ENCODE measurements at regions not wholly inside any gene's neighbourhood (a gene's known extent, or its start where the extent isn't known, plus 50 kb on each side); places are given as distances from the start of the nearest gene placed in this dataset.

- DNase-seq (ENCODE audit: extremely low spot score, unreplicated experiment): no peak
- no peaks in the 10 kb centered on the region for H3K27me3 Mint-ChIP-seq (ENCODE audit: unreplicated experiment)
- no peak overlapping the region for H3K4me3 Mint-ChIP-seq (ENCODE audit: unreplicated experiment)
- no peak overlapping the region for H3K27ac Mint-ChIP-seq (ENCODE audit: unreplicated experiment)
- H3K9me3 Mint-ChIP-seq (ENCODE audit: unreplicated experiment): peaks cover 6% of the 10 kb centered on the region
- no peaks in the 10 kb centered on the region for H3K36me3 Mint-ChIP-seq (ENCODE audit: unreplicated experiment)
- no peak for TF ChIP-seq CTCF (IDR thresholded peaks at IDR 0.05)
- H3K4me1 Mint-ChIP-seq (ENCODE audit: unreplicated experiment): no peaks in the 10 kb centered on the region
Observed at GRCh38 chr14:82126006-82126405, 592.4 kb upstream of the SEL1L start.

- TF ChIP-seq CTCF (IDR thresholded peaks at IDR 0.05): no peak
- no peaks in the 10 kb centered on the region for H3K27me3 Mint-ChIP-seq (ENCODE audit: unreplicated experiment)
- H3K27ac Mint-ChIP-seq (ENCODE audit: unreplicated experiment): no peak overlapping the region
- no peak overlapping the region for H3K4me3 Mint-ChIP-seq (ENCODE audit: unreplicated experiment)
- no peak for DNase-seq (ENCODE audit: extremely low spot score, unreplicated experiment)
- no peaks in the 10 kb centered on the region for H3K4me1 Mint-ChIP-seq (ENCODE audit: unreplicated experiment)
- H3K9me3 Mint-ChIP-seq (ENCODE audit: unreplicated experiment): peaks cover 29% of the 10 kb centered on the region
- H3K36me3 Mint-ChIP-seq (ENCODE audit: unreplicated experiment): no peaks in the 10 kb centered on the region
Observed at GRCh38 chr14:82134411-82134810, 600.8 kb upstream of the SEL1L start.

- peaks cover 25% of the 10 kb centered on the region for H3K9me3 Mint-ChIP-seq (ENCODE audit: unreplicated experiment)
- no peak for TF ChIP-seq CTCF (IDR thresholded peaks at IDR 0.05)
Observed at GRCh38 chr14:82138431-82138830, 604.8 kb upstream of the SEL1L start.

GRCh38 chr14:82146846-82147245 is 613.2 kb upstream of the SEL1L start:
- Mint-ChIP-seq H3K4me3 (ENCODE audit: unreplicated experiment) (no peak overlapping the region), H3K27ac (ENCODE audit: unreplicated experiment) (no peak overlapping the region), H3K36me3 (ENCODE audit: unreplicated experiment) (no peaks in the 10 kb centered on the region), H3K27me3 (ENCODE audit: unreplicated experiment) (no peaks in the 10 kb centered on the region), H3K9me3 (ENCODE audit: unreplicated experiment) (peaks cover 6% of the 10 kb centered on the region), H3K4me1 (ENCODE audit: unreplicated experiment) (no peaks in the 10 kb centered on the region)
- DNase-seq (ENCODE audit: extremely low spot score, unreplicated experiment): no peak
- no peak for TF ChIP-seq CTCF (IDR thresholded peaks at IDR 0.05)

More at GRCh38 chr14:82138431-82138830, 604.8 kb upstream of the SEL1L start:
- Mint-ChIP-seq H3K27ac (ENCODE audit: unreplicated experiment) (no peak overlapping the region), H3K27me3 (ENCODE audit: unreplicated experiment) (no peaks in the 10 kb centered on the region), H3K4me1 (ENCODE audit: unreplicated experiment) (no peaks in the 10 kb centered on the region), H3K36me3 (ENCODE audit: unreplicated experiment) (no peaks in the 10 kb centered on the region), H3K4me3 (ENCODE audit: unreplicated experiment) (no peak overlapping the region)
- DNase-seq (ENCODE audit: extremely low spot score, unreplicated experiment): no peak

- peaks cover 12% of the 10 kb centered on the region for H3K9me3 Mint-ChIP-seq (ENCODE audit: unreplicated experiment)
- no peaks in the 10 kb centered on the region for H3K4me1 Mint-ChIP-seq (ENCODE audit: unreplicated experiment)
- H3K27me3 Mint-ChIP-seq (ENCODE audit: unreplicated experiment): no peaks in the 10 kb centered on the region
- no peak for DNase-seq (ENCODE audit: extremely low spot score, unreplicated experiment)
- no peaks in the 10 kb centered on the region for H3K36me3 Mint-ChIP-seq (ENCODE audit: unreplicated experiment)
- H3K27ac Mint-ChIP-seq (ENCODE audit: unreplicated experiment): no peak overlapping the region
- no peak for TF ChIP-seq CTCF (IDR thresholded peaks at IDR 0.05)
- no peak overlapping the region for H3K4me3 Mint-ChIP-seq (ENCODE audit: unreplicated experiment)
Observed at GRCh38 chr14:82153689-82154088, 620.0 kb upstream of the SEL1L start.

Data from osteocyte (in vitro differentiated cells).